GM23338 (cell line): ENCODE measurements at regions not wholly inside any gene's neighbourhood (a gene's known extent, or its start where the extent isn't known, plus 50 kb on each side); places are given as distances from the start of the nearest gene placed in this dataset.

ENCODE experiments used
- ATAC-seq: fragments of 200-7000 bp; cut with Tn5 transposase; 3 replicates; pipeline ENCODE4 v1.9.1; 2020
- DNase-seq: peaks from one replicate; pipeline ENCODE4 v3.0.0-alpha.2; 2015; ENCODE audit warnings: low spot score
- H2AFZ ChIP-seq: fragments of 200-600 bp; sonication (generic); 2 replicates; pipeline ENCODE4 v1.8.0; 2016; ENCODE audit warnings: antibody characterized with exemption, mild to moderate bottlenecking, moderate library complexity
- H3F3A ChIP-seq: fragments of 200-600 bp; sonication (generic); replicated peaks from 2 replicates; pipeline ENCODE4 v1.8.0; 2017; ENCODE audit warnings: antibody characterized with exemption, mixed run types, low read depth
- H3K27ac ChIP-seq: fragments of 200-600 bp; sonication (generic); 2 replicates; pipeline ENCODE4 v1.6.1; 2016; ENCODE audit warnings: low read depth
- H3K27me3 ChIP-seq: fragments of 200-600 bp; sonication (generic); 2 replicates; pipeline ENCODE4 v1.8.0; 2016; ENCODE audit warnings: mild to moderate bottlenecking, mixed run types, moderate library complexity; ENCODE audit not compliant: insufficient read depth
- H3K36me3 ChIP-seq: fragments of 200-600 bp; sonication (generic); 2 replicates; pipeline ENCODE4 v1.8.0; 2016; ENCODE audit warnings: mild to moderate bottlenecking; ENCODE audit not compliant: insufficient read depth
- H3K4me1 ChIP-seq: fragments of 200-600 bp; sonication (generic); 2 replicates; pipeline ENCODE4 v1.8.0; 2016; ENCODE audit warnings: mild to moderate bottlenecking, moderate library complexity; ENCODE audit not compliant: insufficient read depth
- H3K4me2 ChIP-seq: fragments of 200-600 bp; sonication (generic); 2 replicates; pipeline ENCODE4 v1.7.1; 2017; ENCODE audit warnings: mixed run types
- H3K4me3 ChIP-seq: fragments of 200-600 bp; sonication (generic); 2 replicates; pipeline ENCODE4 v1.6.1; 2016; ENCODE audit warnings: mixed run types
- H3K79me2 ChIP-seq: fragments of 200-600 bp; sonication (generic); replicated peaks from 2 replicates; pipeline ENCODE4 v1.8.0; 2017; ENCODE audit warnings: mild to moderate bottlenecking; ENCODE audit not compliant: insufficient read depth
- H3K9me2 ChIP-seq: fragments of 200-600 bp; sonication (generic); 2 replicates; pipeline ENCODE4 v1.8.0; 2017; ENCODE audit not compliant: insufficient read depth
- H4K20me1 ChIP-seq: fragments of 200-600 bp; sonication (generic); replicated peaks from 2 replicates; pipeline ENCODE4 v1.8.0; 2017; ENCODE audit warnings: mild to moderate bottlenecking; ENCODE audit not compliant: insufficient read depth
- H3K27ac Mint-ChIP-seq: 2 replicates; pipeline ENCODE4 v1.8.0; 2020; ENCODE audit warnings: inconsistent platforms, mild to moderate bottlenecking, moderate library complexity, mixed read lengths
- H3K27me3 Mint-ChIP-seq: 3 replicates; pipeline ENCODE4 v1.8.0; 2022; ENCODE audit warnings: low read depth, mild to moderate bottlenecking, moderate library complexity, mixed read lengths, inconsistent platforms; ENCODE audit not compliant: insufficient read depth, poor library complexity
- H3K36me3 Mint-ChIP-seq: 3 replicates; pipeline ENCODE4 v1.8.0; 2021; ENCODE audit warnings: low read depth, mild to moderate bottlenecking, inconsistent platforms, moderate library complexity, mixed read lengths
- H3K4me1 Mint-ChIP-seq: 3 replicates; pipeline ENCODE4 v1.8.0; 2020; ENCODE audit warnings: mild to moderate bottlenecking, inconsistent platforms, mixed read lengths
- H3K4me3 Mint-ChIP-seq: 3 replicates; pipeline ENCODE4 v1.8.0; 2021; ENCODE audit warnings: moderate library complexity, mild to moderate bottlenecking, inconsistent platforms, mixed read lengths
- H3K9me3 Mint-ChIP-seq: 3 replicates; pipeline ENCODE4 v1.8.0; 2020; ENCODE audit warnings: moderate library complexity, mild to moderate bottlenecking, inconsistent platforms, mixed read lengths
- CREB1 ChIP-seq: fragments of 250-450 bp; sonication (Bioruptor Pico); IDR thresholded peaks from 2 replicates; pipeline ENCODE4 v1.5.0; 2020; ENCODE audit warnings: low read depth, mild to moderate bottlenecking, moderate library complexity
- CTCF ChIP-seq, 2 experiments: fragments of 200-600 bp in 1 of 2; sonication (generic) in 1 of 2; conservative IDR thresholded peaks; 2 replicates each; pipeline versions ENCODE4 v1.5.1 to v1.6.1; 2016 to 2017; ENCODE audit warnings: antibody characterized with exemption in 2 of 2, low read depth in 2 of 2, mild to moderate bottlenecking in 2 of 2, moderate library complexity in 1 of 2
- EZH2 ChIP-seq: fragments of 200-600 bp; sonication (generic); IDR thresholded peaks from one replicate; pipeline ENCODE4 v1.8.0; 2017; ENCODE audit warnings: antibody characterized with exemption, mild to moderate bottlenecking, low read depth; ENCODE audit not compliant: unreplicated experiment
- EZH2phosphoT487 ChIP-seq: fragments of 200-600 bp; sonication (generic); IDR thresholded peaks from one replicate; pipeline ENCODE4 v1.8.1; 2018; ENCODE audit warnings: antibody characterized with exemption; ENCODE audit not compliant: unreplicated experiment
- JUNB ChIP-seq: IDR thresholded peaks from one replicate; pipeline ENCODE4 v1.6.1; 2016; ENCODE audit warnings: antibody characterized with exemption; ENCODE audit not compliant: unreplicated experiment
- NANOG ChIP-seq: IDR thresholded peaks from 2 replicates; pipeline ENCODE4 v1.6.1; 2016; ENCODE audit warnings: antibody characterized with exemption, borderline replicate concordance
- POLR2AphosphoS5 ChIP-seq: IDR thresholded peaks from 2 replicates; pipeline ENCODE4 v1.6.1; 2016; ENCODE audit warnings: antibody characterized with exemption, low read depth
- STAT1 ChIP-seq: IDR thresholded peaks from one replicate; pipeline ENCODE4 v1.6.1; 2016; ENCODE audit warnings: antibody characterized with exemption; ENCODE audit not compliant: unreplicated experiment
- ZNF114 ChIP-seq: fragments of 250-450 bp; sonication (Bioruptor Pico); IDR thresholded peaks from 2 replicates; pipeline ENCODE4 v1.5.0; 2020; ENCODE audit warnings: mild to moderate bottlenecking, moderate library complexity
- ZNF331 ChIP-seq: fragments of 250-450 bp; sonication (Bioruptor Pico); IDR thresholded peaks from 2 replicates; pipeline ENCODE4 v1.5.0; 2020; ENCODE audit warnings: low read depth, mild to moderate bottlenecking, moderate library complexity
- TF ChIP-seq, protein P1 (sequence below): IDR thresholded peaks from 2 replicates; pipeline ENCODE4 v1.6.1; 2016; ENCODE audit warnings: antibody characterized with exemption
- TF ChIP-seq, protein P2 (sequence below): IDR thresholded peaks from one replicate; pipeline ENCODE4 v1.6.1; 2018; ENCODE audit warnings: antibody characterized with exemption; ENCODE audit not compliant: unreplicated experiment
- TF ChIP-seq, protein P3 (sequence below): fragments of 250-450 bp; sonication (Bioruptor Pico); IDR thresholded peaks from 2 replicates; pipeline ENCODE4 v1.5.0; 2020; ENCODE audit warnings: mild to moderate bottlenecking, moderate library complexity

- Histone ChIP-seq H3F3A (no peaks in the 10 kb centered on the region), H2AFZ (no peak overlapping the region), H3K4me1 (no peaks in the 10 kb centered on the region), H4K20me1 (no peaks in the 10 kb centered on the region), H3K4me2 (no peak overlapping the region), H3K79me2 (no peaks in the 10 kb centered on the region), H3K27me3 (no peaks in the 10 kb centered on the region), H3K36me3 (no peaks in the 10 kb centered on the region), H3K27ac (no peak overlapping the region), H3K4me3 (no peak overlapping the region), H3K9me2 (no peaks in the 10 kb centered on the region)
- ATAC-seq (no peak), DNase-seq (no peak)
- no peak overlapping the region for H3K27ac Mint-ChIP-seq
- H3K4me3 Mint-ChIP-seq, result no peak overlapping the region
- H3K36me3 Mint-ChIP-seq, result no peaks in the 10 kb centered on the region
- H3K9me3 Mint-ChIP-seq, result no peaks in the 10 kb centered on the region
- H3K4me1 Mint-ChIP-seq, result no peaks in the 10 kb centered on the region
- no peak for TF ChIP-seq EZH2
- no peak for TF ChIP-seq EZH2phosphoT487
- no peak for TF ChIP-seq NANOG
- TF ChIP-seq, protein P1, sequence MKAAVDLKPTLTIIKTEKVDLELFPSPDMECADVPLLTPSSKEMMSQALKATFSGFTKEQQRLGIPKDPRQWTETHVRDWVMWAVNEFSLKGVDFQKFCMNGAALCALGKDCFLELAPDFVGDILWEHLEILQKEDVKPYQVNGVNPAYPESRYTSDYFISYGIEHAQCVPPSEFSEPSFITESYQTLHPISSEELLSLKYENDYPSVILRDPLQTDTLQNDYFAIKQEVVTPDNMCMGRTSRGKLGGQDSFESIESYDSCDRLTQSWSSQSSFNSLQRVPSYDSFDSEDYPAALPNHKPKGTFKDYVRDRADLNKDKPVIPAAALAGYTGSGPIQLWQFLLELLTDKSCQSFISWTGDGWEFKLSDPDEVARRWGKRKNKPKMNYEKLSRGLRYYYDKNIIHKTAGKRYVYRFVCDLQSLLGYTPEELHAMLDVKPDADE, result no peak
- TF ChIP-seq, protein P2, sequence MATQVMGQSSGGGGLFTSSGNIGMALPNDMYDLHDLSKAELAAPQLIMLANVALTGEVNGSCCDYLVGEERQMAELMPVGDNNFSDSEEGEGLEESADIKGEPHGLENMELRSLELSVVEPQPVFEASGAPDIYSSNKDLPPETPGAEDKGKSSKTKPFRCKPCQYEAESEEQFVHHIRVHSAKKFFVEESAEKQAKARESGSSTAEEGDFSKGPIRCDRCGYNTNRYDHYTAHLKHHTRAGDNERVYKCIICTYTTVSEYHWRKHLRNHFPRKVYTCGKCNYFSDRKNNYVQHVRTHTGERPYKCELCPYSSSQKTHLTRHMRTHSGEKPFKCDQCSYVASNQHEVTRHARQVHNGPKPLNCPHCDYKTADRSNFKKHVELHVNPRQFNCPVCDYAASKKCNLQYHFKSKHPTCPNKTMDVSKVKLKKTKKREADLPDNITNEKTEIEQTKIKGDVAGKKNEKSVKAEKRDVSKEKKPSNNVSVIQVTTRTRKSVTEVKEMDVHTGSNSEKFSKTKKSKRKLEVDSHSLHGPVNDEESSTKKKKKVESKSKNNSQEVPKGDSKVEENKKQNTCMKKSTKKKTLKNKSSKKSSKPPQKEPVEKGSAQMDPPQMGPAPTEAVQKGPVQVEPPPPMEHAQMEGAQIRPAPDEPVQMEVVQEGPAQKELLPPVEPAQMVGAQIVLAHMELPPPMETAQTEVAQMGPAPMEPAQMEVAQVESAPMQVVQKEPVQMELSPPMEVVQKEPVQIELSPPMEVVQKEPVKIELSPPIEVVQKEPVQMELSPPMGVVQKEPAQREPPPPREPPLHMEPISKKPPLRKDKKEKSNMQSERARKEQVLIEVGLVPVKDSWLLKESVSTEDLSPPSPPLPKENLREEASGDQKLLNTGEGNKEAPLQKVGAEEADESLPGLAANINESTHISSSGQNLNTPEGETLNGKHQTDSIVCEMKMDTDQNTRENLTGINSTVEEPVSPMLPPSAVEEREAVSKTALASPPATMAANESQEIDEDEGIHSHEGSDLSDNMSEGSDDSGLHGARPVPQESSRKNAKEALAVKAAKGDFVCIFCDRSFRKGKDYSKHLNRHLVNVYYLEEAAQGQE, result no peak
- no peak for TF ChIP-seq STAT1
- TF ChIP-seq ZNF331, result no peak
- no peak for TF ChIP-seq ZNF114 (CRISPR knock-in tag)
- no peak for TF ChIP-seq CTCF (conservative IDR thresholded peaks at IDR 0.05; ENCODE audit: low read depth in 2 of 2)
- TF ChIP-seq CREB1 (CRISPR knock-in tag), result no peak
- no peak for TF ChIP-seq JUNB
- TF ChIP-seq, protein P3, sequence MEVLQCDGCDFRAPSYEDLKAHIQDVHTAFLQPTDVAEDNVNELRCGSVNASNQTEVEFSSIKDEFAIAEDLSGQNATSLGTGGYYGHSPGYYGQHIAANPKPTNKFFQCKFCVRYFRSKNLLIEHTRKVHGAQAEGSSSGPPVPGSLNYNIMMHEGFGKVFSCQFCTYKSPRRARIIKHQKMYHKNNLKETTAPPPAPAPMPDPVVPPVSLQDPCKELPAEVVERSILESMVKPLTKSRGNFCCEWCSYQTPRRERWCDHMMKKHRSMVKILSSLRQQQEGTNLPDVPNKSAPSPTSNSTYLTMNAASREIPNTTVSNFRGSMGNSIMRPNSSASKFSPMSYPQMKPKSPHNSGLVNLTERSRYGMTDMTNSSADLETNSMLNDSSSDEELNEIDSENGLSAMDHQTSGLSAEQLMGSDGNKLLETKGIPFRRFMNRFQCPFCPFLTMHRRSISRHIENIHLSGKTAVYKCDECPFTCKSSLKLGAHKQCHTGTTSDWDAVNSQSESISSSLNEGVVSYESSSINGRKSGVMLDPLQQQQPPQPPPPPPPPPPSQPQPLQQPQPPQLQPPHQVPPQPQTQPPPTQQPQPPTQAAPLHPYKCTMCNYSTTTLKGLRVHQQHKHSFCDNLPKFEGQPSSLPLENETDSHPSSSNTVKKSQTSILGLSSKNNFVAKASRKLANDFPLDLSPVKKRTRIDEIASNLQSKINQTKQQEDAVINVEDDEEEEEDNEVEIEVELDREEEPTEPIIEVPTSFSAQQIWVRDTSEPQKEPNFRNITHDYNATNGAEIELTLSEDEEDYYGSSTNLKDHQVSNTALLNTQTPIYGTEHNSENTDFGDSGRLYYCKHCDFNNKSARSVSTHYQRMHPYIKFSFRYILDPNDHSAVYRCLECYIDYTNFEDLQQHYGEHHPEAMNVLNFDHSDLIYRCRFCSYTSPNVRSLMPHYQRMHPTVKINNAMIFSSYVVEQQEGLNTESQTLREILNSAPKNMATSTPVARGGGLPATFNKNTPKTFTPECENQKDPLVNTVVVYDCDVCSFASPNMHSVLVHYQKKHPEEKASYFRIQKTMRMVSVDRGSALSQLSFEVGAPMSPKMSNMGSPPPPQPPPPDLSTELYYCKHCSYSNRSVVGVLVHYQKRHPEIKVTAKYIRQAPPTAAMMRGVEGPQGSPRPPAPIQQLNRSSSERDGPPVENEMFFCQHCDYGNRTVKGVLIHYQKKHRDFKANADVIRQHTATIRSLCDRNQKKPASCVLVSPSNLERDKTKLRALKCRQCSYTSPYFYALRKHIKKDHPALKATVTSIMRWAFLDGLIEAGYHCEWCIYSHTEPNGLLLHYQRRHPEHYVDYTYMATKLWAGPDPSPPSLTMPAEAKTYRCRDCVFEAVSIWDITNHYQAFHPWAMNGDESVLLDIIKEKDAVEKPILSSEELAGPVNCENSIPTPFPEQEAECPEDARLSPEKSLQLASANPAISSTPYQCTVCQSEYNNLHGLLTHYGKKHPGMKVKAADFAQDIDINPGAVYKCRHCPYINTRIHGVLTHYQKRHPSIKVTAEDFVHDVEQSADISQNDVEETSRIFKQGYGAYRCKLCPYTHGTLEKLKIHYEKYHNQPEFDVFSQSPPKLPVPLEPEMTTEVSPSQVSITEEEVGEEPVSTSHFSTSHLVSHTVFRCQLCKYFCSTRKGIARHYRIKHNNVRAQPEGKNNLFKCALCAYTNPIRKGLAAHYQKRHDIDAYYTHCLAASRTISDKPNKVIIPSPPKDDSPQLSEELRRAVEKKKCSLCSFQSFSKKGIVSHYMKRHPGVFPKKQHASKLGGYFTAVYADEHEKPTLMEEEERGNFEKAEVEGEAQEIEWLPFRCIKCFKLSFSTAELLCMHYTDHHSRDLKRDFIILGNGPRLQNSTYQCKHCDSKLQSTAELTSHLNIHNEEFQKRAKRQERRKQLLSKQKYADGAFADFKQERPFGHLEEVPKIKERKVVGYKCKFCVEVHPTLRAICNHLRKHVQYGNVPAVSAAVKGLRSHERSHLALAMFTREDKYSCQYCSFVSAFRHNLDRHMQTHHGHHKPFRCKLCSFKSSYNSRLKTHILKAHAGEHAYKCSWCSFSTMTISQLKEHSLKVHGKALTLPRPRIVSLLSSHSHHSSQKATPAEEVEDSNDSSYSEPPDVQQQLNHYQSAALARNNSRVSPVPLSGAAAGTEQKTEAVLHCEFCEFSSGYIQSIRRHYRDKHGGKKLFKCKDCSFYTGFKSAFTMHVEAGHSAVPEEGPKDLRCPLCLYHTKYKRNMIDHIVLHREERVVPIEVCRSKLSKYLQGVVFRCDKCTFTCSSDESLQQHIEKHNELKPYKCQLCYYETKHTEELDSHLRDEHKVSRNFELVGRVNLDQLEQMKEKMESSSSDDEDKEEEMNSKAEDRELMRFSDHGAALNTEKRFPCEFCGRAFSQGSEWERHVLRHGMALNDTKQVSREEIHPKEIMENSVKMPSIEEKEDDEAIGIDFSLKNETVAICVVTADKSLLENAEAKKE (CRISPR knock-in tag), result no peak
- TF ChIP-seq POLR2AphosphoS5, result no peak
- H3K27me3 Mint-ChIP-seq, result no peaks in the 10 kb centered on the region
Observed at GRCh38 chr1:82946096-82946605, 1052.8 kb downstream of the TTLL7 start.
